Smooth muscle cell (in vitro differentiated cells): ENCODE measurements at regions not wholly inside any gene's neighbourhood (a gene's known extent, or its start where the extent isn't known, plus 50 kb on each side); places are given as distances from the start of the nearest gene placed in this dataset.

Experiments used
- DNase-seq: peaks from one replicate; lab custom pipeline; 2025; ENCODE audit not compliant: unreplicated experiment; lab: John Stamatoyannopoulos, UW
- H2AFZ ChIP-seq: fragments of 200-600 bp; sonication (generic); 2 replicates; pipeline ENCODE4 v1.6.0; 2016; ENCODE audit warnings: antibody characterized with exemption, low read depth, mild to moderate bottlenecking
- H3F3A ChIP-seq: fragments of 200-600 bp; sonication (generic); 2 replicates; pipeline ENCODE4 v1.6.0; 2017; ENCODE audit warnings: antibody characterized with exemption, low read depth
- H3K27ac ChIP-seq: fragments of 200-600 bp; sonication (generic); 2 replicates; pipeline ENCODE4 v1.5.1; 2016; ENCODE audit warnings: low read depth, mild to moderate bottlenecking
- H3K27me3 ChIP-seq: fragments of 200-600 bp; sonication (generic); 2 replicates; pipeline ENCODE4 v1.6.1; 2016; ENCODE audit warnings: low read depth, mild to moderate bottlenecking
- H3K36me3 ChIP-seq: fragments of 200-600 bp; sonication (generic); 2 replicates; pipeline ENCODE4 v1.5.1; 2016; ENCODE audit warnings: low read depth
- H3K4me1 ChIP-seq: fragments of 200-600 bp; sonication (generic); 2 replicates; pipeline ENCODE4 v1.5.1; 2016; ENCODE audit warnings: low read depth
- H3K4me2 ChIP-seq: fragments of 200-600 bp; sonication (generic); 2 replicates; pipeline ENCODE4 v1.6.0; 2016; ENCODE audit warnings: mild to moderate bottlenecking
- H3K4me3 ChIP-seq: fragments of 200-600 bp; sonication (generic); 2 replicates; pipeline ENCODE4 v1.5.1; 2016; ENCODE audit warnings: mild to moderate bottlenecking
- H3K79me2 ChIP-seq: fragments of 200-600 bp; sonication (generic); 2 replicates; pipeline ENCODE4 v1.6.0; 2016; ENCODE audit warnings: low read depth, mild to moderate bottlenecking
- H3K9ac ChIP-seq: fragments of 200-600 bp; sonication (generic); 2 replicates; pipeline ENCODE4 v1.6.0; 2016; ENCODE audit warnings: low read depth
- H3K9me3 ChIP-seq: fragments of 200-600 bp; sonication (generic); replicated peaks from 2 replicates; pipeline ENCODE4 v1.5.1; 2016; ENCODE audit warnings: low read depth
- H4K20me1 ChIP-seq: fragments of 200-600 bp; sonication (generic); 2 replicates; pipeline ENCODE4 v1.6.0; 2016; ENCODE audit warnings: low read depth
- CTCF ChIP-seq: fragments of 200-600 bp; sonication (generic); IDR thresholded peaks from 2 replicates; pipeline ENCODE4 v1.5.1; 2017; ENCODE audit warnings: borderline replicate concordance, mild to moderate bottlenecking, antibody characterized with exemption; ENCODE audit not compliant: insufficient read depth, poor library complexity, severe bottlenecking
- WGBS: methylation state at CpG from one replicate; pipeline ENCODE4 v1.1.7; 2016; ENCODE audit warnings: low lambda C conversion rate; 5-methylcytosine and 5-hydroxymethylcytosine counted together

DNA sequence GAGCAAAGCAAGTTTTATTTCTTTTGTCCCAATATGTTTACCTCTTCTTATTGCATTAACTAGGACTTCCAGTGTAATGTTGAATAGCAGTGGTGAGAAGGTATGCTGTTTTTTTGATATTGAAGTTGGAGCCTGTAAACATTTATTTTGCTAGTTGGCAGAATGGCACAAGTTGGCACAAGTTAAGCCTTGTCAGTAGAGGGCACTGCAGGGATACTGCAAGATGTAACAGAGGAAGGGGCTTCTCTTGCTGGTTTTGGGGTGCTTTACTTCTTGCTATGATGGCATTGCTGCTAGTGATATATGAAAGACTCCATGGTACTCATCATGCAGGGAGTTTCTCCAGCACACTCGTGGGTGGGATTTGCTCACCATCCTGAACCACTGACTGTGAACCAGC, 327.3 kb upstream of the ARX start:
- Histone ChIP-seq H3F3A (no peaks in the 10 kb centered on the region), H3K9me3 (no peaks in the 10 kb centered on the region), H3K36me3 (no peaks in the 10 kb centered on the region), H2AFZ (no peak overlapping the region), H3K27ac (no peak overlapping the region), H3K4me2 (no peak overlapping the region), H3K4me3 (no peak overlapping the region), H3K4me1 (no peaks in the 10 kb centered on the region), H3K27me3 (no peaks in the 10 kb centered on the region), H4K20me1 (no peaks in the 10 kb centered on the region), H3K79me2 (no peaks in the 10 kb centered on the region), H3K9ac (no peak overlapping the region)
- WGBS: 67% methylated on average over 1 of the region's 1 CpG
- TF ChIP-seq CTCF: no peak
- DNase-seq: no peak

- H2AFZ ChIP-seq: no peak overlapping the region
- no peak for TF ChIP-seq CTCF
- no peak overlapping the region for H3K4me2 ChIP-seq
- H3K36me3 ChIP-seq: no peaks in the 10 kb centered on the region
- no peaks in the 10 kb centered on the region for H3K9me3 ChIP-seq
- H3K27me3 ChIP-seq: no peaks in the 10 kb centered on the region
- no peaks in the 10 kb centered on the region for H4K20me1 ChIP-seq
- no peaks in the 10 kb centered on the region for H3K4me1 ChIP-seq
- H3K79me2 ChIP-seq: no peaks in the 10 kb centered on the region
- no peak overlapping the region for H3K9ac ChIP-seq
- no peak overlapping the region for H3K4me3 ChIP-seq
- WGBS: 79% methylated on average over 7 of the region's 7 CpGs
- no peak overlapping the region for H3K27ac ChIP-seq
- DNase-seq: no peak
- no peaks in the 10 kb centered on the region for H3F3A ChIP-seq
These were observed 322.1 kb upstream of the ARX start for GRCh38 chrX:25337841-25338240.

DNA sequence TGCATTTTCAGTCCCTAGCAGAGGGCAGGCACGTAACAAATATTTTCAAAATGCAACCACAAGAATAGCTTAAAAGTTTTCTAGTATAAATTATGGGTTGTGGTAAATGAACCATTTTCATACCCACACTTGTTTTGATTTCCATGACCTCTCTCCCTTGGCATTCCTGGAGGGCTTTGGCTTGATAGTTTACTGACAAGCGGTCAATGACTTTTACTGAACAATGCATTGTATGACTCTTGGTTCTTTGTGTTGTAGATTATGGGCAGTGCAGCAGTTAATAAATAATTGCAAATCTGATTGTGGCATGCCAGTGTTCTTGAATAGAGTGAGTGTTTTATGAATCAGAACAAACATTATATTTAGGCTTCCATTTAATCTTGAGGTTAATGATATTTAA, 285.2 kb upstream of the ARX start:
- H3K4me3 ChIP-seq: no peak overlapping the region
- H3K79me2 ChIP-seq: no peaks in the 10 kb centered on the region
- no peak overlapping the region for H3K27ac ChIP-seq
- no peak overlapping the region for H2AFZ ChIP-seq
- H3K27me3 ChIP-seq: no peaks in the 10 kb centered on the region
- H3F3A ChIP-seq: no peaks in the 10 kb centered on the region
- no peaks in the 10 kb centered on the region for H3K4me1 ChIP-seq
- no peak for DNase-seq
- no peaks in the 10 kb centered on the region for H3K36me3 ChIP-seq
- 79% methylated on average over 2 of the region's 2 CpGs for WGBS
- no peak for TF ChIP-seq CTCF
- no peak overlapping the region for H3K9ac ChIP-seq
- H3K9me3 ChIP-seq: no peaks in the 10 kb centered on the region
- H3K4me2 ChIP-seq: no peak overlapping the region
- no peaks in the 10 kb centered on the region for H4K20me1 ChIP-seq

DNA sequence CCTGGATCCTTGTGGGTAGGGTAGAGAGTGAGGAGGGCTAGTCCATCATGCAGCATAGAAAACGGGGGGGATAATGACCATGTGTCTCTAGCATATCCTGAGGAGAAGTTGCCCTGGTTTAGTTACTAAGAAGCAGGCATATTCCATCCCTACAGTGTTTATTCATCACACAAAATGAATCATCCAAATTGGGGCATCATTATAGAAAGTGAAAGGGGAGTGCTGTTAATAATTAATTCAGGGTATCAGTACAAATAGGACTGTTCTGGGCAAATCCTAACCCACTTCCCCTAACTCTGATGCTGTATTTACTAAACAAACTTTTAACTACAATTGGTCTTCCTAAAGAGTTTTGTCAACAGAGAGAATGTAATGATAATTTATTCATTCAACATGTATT, 281.1 kb upstream of the ARX start:
- Histone ChIP-seq H3K27ac (no peak overlapping the region), H3K4me2 (no peak overlapping the region), H3K4me1 (no peaks in the 10 kb centered on the region), H3F3A (no peaks in the 10 kb centered on the region), H3K4me3 (no peak overlapping the region), H3K9ac (no peak overlapping the region), H3K79me2 (no peaks in the 10 kb centered on the region), H2AFZ (no peak overlapping the region), H4K20me1 (no peaks in the 10 kb centered on the region), H3K27me3 (no peaks in the 10 kb centered on the region), H3K36me3 (no peaks in the 10 kb centered on the region), H3K9me3 (no peaks in the 10 kb centered on the region)
- DNase-seq: no peak
- no peak for TF ChIP-seq CTCF
- 61% methylated on average over 1 of the region's 1 CpG for WGBS
